Islet of Langerhans (tissue), 1 donor: ENCODE measurements at regions not wholly inside any gene's neighbourhood (a gene's known extent, or its start where the extent isn't known, plus 50 kb on each side); places are given as distances from the start of the nearest gene placed in this dataset.
"Not testable (repeated sequence)": the region's sequence is repeated elsewhere in the genome, so short reads cannot be mapped to it uniquely, and the experiment has no call there.

Experiments used
- FAIRE-seq: peaks from one replicate; lab custom pipeline; 2011; peaks lifted over from hg19 to GRCh38; lab: Jason Lieb, UNC

DNA sequence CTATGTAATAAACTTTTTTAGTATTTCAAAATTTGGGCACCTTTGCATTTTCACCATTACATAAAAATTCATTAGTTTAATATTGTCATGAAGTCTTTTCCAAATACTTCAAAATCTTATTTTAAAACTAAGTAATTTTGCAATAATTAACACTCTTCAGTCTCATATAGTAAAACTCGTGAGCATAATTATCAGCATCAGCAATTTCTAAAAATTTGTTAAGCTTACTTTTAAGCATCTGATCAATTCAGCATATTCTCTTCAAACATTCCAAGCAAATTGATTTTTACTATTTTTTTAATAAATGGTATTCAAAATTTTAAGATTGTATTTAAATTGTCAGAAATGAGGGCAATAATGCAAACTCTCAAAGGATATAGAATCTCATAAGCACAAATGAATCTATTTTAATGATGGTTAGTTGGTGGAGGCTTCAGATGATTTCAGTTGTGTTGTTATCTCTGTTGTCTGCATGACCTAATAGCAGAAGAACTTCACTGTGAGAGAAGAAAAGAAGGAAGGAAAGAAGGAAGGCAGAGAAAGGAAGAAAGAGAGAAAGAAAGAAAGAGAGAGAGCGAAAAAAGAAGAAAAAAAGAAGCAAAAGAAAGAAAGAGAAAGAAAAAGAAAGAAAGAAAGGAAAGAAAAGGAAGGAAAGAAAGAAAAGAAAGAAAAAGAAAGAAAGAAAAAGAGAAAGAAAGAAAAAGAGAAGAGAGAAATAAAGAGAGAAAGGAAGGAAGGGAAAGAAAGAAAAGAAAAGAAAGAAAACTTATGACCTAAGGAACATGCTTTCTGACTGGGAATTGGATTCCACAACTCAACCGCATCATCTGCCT is 860.5 kb downstream of the NCAM2 start:
- FAIRE-seq = no peak

DNA sequence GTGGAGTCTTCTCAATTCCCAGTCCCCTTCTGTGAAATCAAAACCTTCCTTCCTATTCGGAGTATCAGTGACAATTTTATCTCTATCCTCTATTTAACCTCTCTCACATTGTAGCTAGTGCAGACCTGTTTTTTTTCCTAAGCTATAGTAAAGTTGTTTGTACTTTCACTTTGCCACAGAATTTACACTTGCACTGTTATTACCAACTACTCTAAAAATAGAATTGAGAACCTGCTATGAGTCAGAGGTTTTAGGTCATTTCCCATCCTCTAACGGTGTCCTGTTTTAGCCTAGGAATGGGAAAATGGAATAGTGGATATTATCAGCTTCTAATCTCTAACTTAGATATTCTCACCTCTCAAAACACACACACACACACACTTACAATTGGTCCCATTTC is 862.7 kb downstream of the NCAM2 start:
- FAIRE-seq = peak; percentile 24

DNA sequence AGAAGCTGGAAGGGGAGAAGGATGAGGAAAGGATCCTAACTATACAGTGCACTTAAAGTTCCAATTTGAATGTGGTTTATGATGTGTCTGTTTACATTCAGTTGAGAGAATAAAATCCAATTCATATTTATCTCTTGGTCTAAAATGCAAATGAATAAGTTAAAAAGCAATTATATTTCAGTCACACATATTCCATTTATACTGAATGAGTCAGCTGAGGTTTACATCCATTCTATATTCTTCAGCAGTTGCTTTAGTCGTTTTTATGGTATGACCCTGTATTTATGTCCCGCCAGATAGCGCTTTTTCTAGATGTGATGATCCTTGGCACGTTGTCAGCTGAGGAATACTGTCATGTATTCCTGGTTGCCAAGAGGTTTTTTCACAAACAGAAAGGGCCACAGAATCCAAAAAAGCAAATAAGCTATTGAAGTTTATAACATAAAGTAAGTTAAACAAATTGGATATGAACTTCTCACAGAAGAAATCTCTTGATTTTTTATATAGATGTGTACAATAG is 866.2 kb downstream of the NCAM2 start:
- FAIRE-seq = no peak

DNA sequence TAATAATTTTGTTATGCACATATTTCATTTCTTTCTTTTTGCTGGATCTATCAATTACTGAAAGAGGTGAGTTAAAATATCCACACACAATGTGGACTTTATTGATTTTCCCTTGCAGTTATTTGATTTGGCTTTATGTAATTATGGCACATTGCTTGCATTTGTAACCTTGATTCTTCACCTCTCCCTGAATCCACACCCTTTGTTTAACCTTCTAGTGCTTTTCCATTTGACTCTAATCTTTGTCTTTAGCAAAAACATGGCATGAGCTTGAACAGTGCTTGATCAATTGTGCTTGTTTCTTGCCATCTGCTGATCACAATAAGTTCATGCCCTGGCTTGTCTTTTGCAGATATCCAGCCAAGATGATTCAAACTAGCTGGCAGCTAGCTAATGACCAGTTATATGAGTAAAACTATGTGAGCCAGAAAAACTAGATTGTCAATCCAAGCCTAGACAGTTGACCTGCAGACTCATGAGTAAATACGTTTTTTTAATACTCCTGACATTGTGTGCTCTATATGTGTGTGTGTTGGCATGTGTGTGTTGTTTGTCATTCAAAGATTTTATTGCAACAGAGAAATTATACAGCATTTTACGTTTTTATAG is 899.2 kb downstream of the NCAM2 start:
- no peak for FAIRE-seq

DNA sequence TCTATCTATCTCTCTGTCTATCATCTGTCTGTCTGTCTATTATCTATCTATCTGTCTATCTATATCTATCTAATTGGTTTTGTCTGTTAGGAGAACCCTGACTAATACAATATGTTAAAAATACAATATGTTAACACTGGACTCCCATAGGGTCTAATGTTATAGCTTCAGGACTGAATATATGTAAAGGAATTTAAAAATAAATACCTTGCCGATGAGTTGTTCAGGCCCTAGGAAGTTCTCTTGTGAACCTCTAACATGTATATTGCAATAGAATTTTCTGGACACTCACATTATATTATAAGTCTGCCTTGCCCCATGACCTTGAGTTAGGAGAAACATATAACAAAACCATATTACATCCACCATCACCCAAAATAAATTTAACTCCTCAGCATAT is 900.6 kb downstream of the NCAM2 start:
- FAIRE-seq = no peak

DNA sequence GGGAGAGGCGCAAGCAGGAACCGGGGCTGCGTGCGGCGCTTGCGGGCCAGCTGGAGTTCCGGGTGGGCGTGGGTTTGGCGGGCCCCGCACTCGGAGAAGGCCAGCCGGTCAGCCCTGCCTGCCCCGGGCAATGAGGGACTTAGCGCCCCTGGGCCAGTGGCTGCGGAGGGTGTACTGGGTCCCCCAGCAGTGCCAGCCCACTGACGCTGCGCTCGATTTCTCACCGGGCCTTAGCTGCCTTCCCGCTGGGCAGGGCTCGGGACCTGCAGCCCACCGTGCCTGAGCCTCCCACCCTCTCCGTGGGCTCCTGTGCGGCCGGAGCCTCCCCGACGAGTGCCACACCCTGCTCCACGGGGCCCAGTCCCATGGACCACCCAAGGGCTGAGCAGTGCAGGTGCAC is 904.2 kb downstream of the NCAM2 start:
- not testable (repeated sequence) for FAIRE-seq

DNA sequence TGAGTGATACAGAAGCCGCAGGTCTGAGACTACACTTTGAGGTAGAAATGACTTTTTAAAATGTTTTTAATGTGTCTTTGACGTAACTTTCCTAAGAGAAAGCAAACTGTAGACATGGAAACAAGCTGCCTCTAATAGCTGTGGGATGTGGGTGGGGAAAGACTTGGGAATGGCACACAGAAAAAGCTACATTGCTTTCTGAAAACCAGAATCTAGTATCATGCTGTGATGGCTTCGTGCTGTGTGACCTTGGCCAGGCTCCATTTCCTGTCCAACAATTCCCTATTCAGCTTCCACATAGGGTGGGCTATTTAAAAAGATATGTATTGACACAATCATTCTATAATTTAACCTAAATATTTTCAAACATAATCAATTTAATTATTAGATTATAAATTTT is 909.1 kb downstream of the NCAM2 start:
- no peak for FAIRE-seq

DNA sequence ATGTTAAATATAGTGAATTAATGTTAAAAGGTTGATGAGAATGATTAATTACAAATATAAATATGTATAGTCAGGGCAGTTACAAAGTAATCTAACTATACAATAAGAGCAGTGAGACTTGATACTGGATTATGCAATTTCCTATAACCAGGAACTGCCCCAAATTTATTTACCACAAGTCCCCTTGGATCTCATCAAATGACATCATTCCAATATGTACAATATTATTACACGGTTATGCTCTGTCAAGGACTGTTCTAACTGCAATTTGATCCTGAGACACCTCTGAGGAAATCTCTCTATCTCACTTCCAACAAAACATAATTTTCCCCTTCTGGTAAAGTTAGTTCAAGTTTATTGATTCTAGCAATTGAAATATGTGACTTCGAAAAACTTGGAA is 917.6 kb downstream of the NCAM2 start:
- no peak for FAIRE-seq

DNA sequence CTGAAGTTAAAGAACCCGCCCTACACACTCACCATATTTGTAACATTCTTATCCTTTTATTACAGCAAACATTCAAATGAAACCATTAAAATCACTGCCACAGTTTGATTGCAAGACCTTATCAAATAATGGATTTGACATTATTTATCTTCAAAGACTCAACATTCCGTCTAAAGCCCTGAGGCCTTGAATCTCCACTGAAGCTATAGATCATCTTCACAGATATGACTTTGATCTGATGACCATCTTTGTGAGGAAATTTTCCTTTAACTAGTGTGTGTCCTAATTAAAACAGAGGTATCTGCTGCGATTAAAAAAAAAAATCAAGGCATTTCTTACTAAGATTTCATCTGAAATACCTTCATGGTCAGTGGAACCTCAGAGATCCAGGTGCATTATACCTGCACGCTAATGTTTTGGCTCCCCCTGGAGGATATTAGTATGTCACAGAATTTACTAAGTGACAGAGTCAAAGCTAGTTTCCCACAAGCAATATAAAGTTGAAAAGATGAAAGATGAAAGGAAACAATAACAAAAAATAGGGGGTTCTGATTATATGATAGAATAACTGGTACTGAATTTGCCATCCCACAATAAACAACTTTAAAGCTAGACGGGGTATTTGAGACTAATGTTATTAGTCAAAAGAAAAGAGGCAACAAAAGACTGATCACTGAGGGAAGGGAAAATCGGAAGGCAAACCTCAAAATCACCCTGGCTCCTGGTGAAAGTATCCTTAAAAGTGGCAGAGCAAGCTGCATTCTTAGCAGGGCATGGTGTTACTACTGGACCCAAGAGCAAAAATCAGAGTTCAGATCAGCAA is 923.4 kb downstream of the NCAM2 start:
- FAIRE-seq = peak; percentile 79

DNA sequence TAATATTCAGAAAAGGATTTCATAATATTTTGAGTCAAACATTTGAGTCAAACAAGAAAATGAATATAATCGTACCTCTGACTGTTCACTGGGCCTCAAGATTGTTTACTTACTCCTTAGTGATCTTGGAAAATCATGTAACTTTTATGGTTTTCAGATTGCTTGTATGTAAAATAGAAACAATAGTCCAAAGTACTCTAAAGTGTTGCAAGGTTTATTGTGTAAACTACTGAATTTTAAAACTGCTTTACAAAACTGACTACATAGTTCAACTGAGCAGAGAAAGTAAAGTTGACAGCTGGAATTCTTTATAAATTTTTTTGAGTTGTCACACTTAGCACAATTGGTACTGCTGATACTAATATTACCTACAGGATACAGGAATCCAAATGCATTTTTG is 931.0 kb downstream of the NCAM2 start:
- FAIRE-seq = no peak

DNA sequence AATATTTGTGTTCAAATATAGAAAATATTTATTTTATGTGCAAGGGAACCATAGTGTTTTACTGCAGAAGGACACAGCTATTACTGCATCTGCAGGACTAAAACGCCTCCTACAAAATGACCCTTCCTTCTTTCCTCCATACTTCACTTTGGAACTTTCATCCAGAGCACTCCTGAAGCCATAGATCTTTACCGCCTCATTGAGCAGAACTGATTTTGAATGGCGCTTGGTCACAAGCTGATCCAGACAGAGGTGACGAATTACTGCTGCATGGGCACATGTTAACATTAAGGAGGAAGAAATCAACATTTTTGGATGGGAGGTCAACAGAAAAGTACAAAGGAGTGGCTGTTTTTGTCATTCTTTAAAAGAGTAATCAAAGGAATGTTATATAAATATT is 931.6 kb downstream of the NCAM2 start:
- FAIRE-seq = no peak

DNA sequence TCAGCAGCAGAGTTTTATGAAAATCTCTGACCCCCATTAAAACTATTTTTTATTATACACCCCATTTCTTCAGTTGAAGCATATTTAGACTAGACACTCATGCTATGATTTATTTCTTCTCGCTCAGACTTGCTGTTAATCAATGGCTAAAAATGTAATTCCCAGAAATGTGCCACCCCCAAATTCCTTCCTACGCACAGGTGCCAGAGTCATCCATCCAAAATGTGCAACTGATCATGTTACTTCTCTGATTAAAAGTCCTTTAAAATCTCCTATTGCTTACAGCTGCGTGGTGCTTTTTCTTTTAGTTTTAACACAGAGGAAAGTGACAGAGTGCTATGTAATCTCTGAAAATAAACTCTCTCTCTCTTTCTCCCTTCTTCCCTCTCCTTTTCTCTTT is 954.4 kb downstream of the NCAM2 start:
- no peak for FAIRE-seq

DNA sequence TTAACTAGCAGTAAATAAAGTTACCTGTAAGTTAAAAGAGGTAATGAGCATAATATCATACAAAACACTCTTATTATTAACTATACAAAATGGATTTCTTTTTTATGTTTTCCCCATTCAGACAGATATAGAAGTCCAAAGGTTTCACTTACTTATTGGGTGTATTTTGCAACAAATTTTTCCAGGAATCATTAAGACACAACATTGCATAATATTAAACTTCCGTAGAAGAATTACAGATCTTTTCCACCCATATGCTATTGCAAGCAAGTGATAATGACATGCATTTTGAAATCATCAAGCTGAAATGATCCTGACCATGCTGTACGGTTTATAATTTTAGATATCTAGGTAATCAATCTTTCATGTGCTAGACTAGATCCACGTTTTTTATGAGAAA is 957.0 kb downstream of the NCAM2 start:
- FAIRE-seq = no peak

DNA sequence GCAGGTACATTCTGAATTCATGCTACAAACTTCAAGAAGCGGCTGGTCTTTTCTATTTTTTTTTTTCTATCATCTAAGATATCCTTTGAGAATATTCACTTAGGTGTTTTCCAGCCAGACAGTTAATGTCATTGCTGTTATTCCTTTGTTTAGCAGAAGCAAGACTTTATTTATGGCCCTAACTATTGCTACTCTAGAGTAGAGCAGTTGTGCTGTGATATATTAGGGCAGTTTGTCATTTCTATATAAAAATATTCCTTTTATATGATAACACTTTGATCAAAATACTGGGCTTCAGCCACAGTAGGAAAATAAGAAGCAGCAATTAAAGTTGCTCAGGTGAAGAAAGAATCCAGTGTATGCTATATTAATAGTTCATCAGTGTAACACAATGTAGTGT is 959.3 kb downstream of the NCAM2 start:
- no peak for FAIRE-seq

DNA sequence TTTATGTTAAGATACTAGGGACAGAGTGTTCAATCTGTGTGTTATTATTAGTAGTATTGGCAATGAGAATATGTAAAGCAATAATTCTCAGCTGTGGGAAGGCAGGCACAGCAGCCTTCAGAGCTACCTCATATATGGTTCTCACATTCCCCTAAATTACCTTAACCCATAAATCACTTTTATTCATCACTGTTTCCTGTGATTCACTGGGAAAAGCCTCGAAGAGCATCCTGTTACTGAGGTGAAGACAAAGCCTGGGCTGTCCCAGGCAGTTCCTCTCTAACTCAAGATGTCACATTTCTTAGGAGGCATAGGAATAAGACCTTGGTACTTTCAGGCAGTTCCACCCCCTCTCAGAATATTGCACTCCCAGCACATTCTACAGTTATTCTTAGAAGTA is 965.7 kb downstream of the NCAM2 start:
- no peak for FAIRE-seq

DNA sequence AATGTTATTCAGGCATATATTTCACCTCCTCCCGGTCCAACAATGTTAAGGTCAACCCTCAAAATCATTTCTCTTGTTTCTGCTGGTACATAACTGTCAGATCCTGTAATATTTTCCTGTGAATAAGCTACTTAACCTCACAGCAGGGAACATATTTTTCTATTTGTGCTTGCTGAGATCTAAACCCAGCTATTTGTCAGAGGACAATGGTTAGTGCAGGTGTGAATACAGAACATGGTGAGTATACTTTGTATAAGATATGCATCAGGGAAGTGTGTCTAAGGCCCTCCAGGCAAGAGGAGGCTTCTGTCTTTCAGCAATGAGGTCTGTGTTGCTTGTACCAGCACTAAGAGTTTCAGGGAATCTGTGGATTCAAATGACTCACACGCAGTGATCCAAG is 970.6 kb downstream of the NCAM2 start:
- FAIRE-seq = no peak

DNA sequence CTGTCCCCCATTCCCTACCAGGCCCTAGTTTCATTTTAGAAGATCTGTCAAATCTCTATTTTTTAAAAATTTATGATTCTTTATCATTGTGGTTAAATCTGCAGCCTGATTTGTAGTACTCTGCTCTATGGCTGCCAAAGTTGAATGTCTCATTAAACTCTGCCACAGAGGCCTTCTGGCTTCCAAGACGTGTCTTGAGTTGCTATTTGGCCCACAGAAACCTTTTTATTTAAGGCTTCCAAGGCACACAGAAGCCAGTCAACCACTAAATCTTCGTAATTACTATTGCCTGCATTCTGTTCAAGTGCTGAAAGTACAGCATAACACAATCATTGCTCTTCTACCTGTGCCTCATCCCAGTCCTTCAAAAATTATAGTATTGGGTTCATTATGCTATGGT is 971.0 kb downstream of the NCAM2 start:
- no peak for FAIRE-seq

DNA sequence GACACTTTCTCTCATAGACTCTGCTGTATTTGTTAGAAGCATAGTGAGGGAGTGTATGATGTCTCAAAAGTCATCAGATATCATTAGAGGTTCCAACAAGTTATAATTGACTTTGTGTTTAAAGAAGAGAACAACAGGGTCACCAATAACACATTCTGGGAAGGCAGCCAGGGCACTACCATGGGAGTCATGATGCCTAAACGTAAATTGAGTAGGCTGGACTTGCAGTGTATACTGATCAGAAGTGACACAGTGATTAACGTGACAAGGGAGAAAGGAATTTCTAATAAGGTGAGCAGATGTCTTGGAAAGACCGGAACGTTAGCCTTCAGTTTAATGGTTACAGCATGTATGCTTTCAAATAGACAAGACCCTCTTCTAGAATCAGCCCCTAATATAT is 973.2 kb downstream of the NCAM2 start:
- no peak for FAIRE-seq

DNA sequence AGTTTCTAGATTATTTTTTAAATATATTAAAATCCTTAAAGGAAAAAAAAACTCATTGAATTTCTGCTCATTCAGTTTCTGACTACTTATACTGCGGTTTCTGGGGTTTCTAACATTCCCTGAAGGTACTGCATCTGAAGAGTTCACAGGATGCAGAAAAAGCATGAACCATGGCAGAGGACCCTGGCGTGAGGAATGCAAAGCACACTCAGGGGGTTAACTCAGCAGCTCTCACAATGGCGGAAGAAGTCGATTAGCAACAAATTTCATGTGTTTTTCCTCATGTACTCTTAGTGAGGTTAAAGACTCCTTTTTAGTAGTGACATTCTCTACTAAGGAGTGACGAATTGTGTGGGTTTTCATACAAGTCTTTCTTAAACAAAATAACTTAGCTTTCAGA is 975.6 kb downstream of the NCAM2 start:
- no peak for FAIRE-seq

DNA sequence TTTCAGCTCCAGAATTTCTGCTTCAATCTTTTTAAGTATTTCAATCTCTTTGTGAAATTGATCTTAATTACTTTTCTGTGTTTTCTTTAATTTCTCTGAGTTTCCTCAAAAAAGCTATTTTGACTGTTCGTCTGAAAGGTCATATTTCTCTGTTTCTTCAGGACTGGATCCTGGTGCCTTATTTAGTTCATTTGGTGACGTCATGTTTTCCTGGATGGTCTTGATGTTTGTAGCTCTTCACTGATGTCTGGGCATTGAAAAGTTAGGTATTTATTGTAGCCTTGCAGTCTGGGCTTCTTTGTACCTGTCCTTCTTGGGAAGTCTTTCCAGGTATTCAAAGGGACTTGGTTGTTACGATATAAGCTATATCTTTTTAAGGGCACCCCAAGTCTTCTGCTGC is 998.7 kb downstream of the NCAM2 start:
- no peak for FAIRE-seq

DNA sequence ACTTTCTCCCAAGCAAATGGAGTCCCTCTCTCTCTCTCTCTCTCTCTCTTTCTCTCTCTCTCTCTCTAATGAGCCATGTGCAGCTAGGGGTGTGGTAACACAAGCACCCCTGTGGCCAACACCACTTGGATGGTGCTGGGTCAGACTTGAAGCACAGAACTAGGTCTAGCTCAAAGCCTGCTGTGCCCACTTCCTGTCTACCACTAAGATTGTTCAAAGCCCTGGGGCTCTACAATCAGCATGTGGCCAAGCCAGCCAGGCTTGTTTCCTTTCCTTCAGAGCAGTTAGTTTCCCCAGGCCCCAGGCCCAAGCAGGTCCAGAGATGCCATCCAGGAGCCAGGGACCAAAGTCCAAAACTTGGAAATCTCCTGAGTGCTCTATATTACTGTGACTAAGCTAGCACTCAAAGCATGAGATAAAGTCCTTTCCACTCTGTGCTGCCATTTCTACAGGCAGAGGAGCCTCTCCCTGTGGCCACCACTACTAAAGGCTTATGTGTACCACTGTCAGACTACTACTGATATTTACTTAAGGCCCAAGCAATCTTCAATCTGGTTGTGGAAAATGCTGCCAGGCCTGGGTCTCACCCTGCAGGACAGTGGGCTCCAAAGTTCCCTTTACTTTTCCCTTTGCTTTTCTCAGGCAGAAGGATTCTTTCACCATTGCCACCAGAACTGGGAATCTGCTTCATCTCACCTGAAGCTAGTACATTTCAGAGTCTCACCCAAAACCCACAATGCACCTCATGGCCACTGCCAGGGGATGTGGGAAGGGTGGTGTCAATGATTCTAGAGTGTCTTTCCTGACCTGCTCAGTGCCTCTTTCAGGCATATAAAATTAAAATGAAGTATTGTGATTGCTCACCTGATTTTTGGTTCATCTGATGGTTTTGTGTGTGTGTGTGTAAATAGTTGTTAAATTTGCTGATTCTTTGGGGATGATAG is 999.5 kb downstream of the NCAM2 start:
- no peak for FAIRE-seq

DNA sequence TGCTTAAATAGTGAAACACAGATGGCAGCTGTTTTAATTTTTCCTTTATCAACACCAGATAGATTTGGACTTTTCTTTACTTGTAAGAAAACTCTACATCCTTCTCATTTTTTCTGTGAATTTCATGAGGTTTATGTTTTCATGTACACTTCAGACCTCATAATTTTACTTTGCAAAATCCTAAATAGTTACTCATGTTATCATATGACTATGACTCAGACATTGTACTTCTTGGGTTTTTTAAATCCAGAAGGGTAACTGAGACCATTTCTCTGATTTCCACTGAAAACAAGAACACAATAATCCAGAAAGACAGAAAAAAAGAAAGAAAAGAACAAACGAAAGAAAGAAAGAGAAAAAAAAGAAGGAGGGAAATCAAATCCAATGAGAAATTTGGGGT is 1021.6 kb downstream of the NCAM2 start:
- no peak for FAIRE-seq
